NB4 (cell line): ENCODE measurements at regions not wholly inside any gene's neighbourhood (a gene's known extent, or its start where the extent isn't known, plus 50 kb on each side); places are given as distances from the start of the nearest gene placed in this dataset.

Experiments used
- DNase-seq: peaks from one replicate; pipeline ENCODE4 v3.0.0; 2010; ENCODE audit warnings: low read depth
- H3K4me3 ChIP-seq: one replicate; pipeline ENCODE4 v1.5.1; 2011; ENCODE audit warnings: mild to moderate bottlenecking, low read depth, low read length, moderate library complexity
- MYC ChIP-seq: IDR thresholded peaks from 2 replicates; pipeline ENCODE4 v1.6.1; 2011; ENCODE audit warnings: low read depth, low read length
- POLR2A ChIP-seq: IDR thresholded peaks from 2 replicates; pipeline ENCODE4 v1.6.1; 2011; ENCODE audit warnings: mild to moderate bottlenecking; ENCODE audit not compliant: insufficient read length; ENCODE audit errors: extremely low read depth
- TF ChIP-seq, protein P1 (sequence below): IDR thresholded peaks from one replicate; pipeline ENCODE4 v1.5.1; 2012; ENCODE audit warnings: low read depth, low read length
- TF ChIP-seq, protein P2 (sequence below): IDR thresholded peaks from 2 replicates; pipeline ENCODE4 v1.6.1; 2011; ENCODE audit warnings: low read depth, low read length

DNA sequence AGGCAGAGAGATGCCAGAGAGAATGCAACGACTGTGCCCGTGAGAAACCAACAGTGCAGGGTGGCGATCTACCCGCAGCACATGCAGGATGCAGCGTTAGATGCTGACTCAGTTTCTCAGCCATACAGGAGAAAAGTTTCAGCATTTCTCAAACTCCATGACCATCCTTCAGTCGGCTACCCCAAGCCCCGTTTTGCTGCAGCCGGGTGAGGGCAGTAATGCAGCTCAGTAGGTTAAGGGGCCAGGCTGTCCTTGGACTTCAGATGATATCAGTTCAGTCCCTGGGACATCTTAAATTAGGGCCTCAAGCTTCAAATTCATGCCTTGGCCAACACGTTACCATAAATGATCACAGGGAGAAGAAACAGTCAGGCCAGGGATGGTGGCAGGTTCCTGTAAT, 125.5 kb downstream of the PALM2AKAP2 start:
- TF ChIP-seq, protein P1, sequence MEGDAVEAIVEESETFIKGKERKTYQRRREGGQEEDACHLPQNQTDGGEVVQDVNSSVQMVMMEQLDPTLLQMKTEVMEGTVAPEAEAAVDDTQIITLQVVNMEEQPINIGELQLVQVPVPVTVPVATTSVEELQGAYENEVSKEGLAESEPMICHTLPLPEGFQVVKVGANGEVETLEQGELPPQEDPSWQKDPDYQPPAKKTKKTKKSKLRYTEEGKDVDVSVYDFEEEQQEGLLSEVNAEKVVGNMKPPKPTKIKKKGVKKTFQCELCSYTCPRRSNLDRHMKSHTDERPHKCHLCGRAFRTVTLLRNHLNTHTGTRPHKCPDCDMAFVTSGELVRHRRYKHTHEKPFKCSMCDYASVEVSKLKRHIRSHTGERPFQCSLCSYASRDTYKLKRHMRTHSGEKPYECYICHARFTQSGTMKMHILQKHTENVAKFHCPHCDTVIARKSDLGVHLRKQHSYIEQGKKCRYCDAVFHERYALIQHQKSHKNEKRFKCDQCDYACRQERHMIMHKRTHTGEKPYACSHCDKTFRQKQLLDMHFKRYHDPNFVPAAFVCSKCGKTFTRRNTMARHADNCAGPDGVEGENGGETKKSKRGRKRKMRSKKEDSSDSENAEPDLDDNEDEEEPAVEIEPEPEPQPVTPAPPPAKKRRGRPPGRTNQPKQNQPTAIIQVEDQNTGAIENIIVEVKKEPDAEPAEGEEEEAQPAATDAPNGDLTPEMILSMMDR: no peak
- TF ChIP-seq POLR2A (no peak), MYC (no peak)
- TF ChIP-seq, protein P2, sequence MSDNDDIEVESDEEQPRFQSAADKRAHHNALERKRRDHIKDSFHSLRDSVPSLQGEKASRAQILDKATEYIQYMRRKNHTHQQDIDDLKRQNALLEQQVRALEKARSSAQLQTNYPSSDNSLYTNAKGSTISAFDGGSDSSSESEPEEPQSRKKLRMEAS: no peak
- no peak overlapping the region for H3K4me3 ChIP-seq
- DNase-seq: no peak

GRCh38 chr9:109906766-109907382, 126.9 kb downstream of the PALM2AKAP2 start:
- H3K4me3 ChIP-seq: no peak overlapping the region
- TF ChIP-seq, protein P1: no peak
- TF ChIP-seq MYC (no peak), POLR2A (no peak)
- TF ChIP-seq, protein P2: no peak
- DNase-seq: peak; percentile 24

DNA sequence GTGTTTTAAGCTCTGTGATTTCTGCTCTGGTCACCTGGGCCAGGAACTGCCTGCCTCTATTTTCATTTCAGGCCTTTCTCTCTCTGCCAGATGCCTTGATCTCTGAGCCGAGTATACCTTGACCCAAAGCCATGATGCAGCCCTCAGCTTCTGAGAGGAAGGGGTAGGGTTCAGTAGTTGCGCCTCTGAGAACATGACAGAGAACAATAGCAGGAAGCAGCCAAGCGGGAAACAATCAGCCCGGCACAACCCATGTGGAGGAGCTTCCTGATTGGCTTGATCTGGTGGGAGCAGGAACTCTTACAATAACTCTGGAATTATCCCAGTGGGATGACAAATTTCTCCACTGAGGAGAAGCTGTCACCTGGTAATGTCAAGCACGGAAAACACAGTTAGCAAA, 127.4 kb downstream of the PALM2AKAP2 start:
- TF ChIP-seq POLR2A (no peak), MYC (no peak)
- TF ChIP-seq, protein P2: no peak
- TF ChIP-seq, protein P1: no peak
- no peak overlapping the region for H3K4me3 ChIP-seq
- no peak for DNase-seq

DNA sequence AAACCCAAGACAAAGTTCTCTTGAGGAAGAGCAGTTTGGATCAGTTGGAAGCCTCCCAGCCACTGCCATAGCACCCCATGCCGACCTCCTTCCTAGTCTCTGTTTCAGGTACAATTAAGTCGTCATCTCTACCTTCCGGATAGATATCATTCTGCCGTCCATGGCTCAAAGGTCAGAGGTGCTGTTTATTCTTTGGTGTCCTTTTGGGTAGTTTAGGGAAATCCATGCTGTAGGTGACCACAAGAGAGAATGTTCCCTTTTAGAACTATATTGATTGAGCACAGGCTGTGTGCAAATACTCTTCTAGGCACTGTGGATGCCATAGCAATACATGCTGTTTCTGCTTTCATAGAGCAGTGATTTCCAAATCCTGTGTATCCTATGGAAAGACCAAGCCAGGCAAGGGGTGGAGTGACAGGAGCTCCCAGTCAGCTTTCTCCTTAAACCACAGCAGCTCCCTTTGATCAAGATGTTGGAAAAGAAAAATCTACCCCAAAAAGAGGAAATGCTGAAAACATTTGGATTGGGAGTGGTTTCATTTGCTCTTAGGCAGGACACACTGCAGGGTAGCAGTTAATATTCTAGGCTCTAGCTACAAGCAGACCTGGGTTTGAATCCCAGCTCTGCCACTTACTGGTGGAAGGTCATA, 127.9 kb downstream of the PALM2AKAP2 start:
- no peak for DNase-seq
- no peak for TF ChIP-seq MYC
- TF ChIP-seq POLR2A: no peak
- TF ChIP-seq, protein P2: no peak
- TF ChIP-seq, protein P1: no peak
- no peak overlapping the region for H3K4me3 ChIP-seq

DNA sequence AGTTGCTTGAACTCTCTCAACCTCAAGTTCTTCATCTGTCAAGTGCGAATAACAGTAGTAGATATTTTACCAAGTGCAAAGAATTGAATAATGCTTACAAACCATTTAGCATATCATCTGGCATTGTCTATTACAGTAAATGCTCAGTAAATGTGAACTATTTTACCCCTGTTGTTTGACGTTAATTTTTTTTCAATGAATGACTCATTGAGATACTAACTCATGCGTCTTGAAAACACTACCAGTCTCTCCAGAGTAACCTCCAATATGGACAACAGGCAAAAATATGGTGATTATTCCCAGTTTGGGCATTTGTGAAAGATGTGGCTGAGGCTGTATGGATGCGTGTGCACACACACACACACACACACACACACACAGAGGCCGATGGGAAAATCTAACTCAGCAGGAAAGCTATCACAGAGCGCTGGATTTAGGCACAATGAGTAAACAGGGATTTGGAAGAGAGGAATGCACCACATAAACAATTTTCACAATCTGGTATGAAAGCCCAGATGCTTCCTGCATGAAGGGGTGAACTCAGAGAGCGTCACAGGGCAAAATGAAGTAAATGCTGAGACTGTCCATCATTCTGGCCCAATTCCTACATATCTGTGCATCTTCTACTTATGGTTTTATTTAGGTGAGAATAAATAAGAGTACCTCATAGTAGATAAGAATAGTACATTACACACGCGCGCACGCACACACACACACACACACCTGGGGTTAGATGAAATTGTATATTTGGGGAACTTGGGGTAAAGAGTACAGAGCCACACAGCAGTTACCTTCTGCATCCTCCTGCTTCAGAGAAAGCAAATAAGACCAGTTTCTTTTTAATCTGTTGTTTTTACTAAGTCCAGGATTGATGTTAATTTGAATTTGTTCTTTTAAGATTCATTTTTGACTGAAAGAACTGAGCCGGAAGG, 128.7 kb downstream of the PALM2AKAP2 start:
- DNase-seq: no peak
- TF ChIP-seq MYC (no peak), POLR2A (no peak)
- TF ChIP-seq, protein P2: no peak
- TF ChIP-seq, protein P1: no peak
- H3K4me3 ChIP-seq: no peak overlapping the region
